ENCODE measurements at regions not wholly inside any gene's neighbourhood (a gene's known extent, or its start where the extent isn't known, plus 50 kb on each side); places are given as distances from the start of the nearest gene placed in this dataset.
"Not testable (repeated sequence)": the region's sequence is repeated elsewhere in the genome, so short reads cannot be mapped to it uniquely, and the experiment has no call there.

DNA sequence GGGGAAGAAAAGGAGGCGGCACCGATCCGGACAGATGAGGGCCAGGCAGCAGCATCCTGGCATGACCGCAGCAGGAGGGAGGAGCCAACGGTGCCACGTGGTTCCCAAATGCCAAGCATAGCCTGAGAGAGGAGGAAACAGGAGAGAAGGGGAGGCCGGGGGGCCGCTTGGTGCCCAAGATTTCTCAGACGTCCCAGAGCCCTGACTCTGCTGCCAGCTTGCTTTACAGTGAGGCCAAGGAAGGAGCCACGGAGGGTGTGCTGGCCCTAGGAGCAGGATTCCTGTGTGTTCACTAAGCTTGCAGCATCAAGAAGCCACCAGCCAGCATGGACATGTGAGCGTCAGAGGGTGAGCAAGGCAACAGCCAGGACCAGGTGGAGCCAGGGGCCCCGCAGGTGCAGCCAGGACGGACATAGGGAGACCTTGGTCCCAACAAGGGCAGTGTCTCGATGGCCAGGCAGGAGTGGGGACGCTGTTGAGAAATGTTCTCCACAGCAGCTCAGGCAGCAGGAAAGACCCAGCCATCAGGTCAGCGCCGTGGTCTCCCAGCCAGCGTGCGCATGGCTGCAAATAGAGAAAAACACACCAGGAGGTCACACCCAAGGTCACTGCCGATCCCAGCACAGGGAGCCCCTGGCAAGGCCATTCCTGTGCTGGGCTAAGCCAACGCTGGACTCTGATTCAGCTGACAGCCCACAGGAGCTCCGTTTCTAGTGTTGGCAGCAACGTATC is 143.7 kb downstream of the DLL1 start:
- no peaks in the 10 kb centered on the region for H4K20me1 ChIP-seq
- H3K4me3 ChIP-seq = peak overlapping the region in 6 of 10 experiments; percentile 3 to 39 (median 20); a peak in 7 of 20 replicates
- peaks cover 0 to 14% (median 2%) of the 10 kb centered on the region in 11 experiments; a peak in 6 of 22 replicates for H3K27me3 ChIP-seq
- peak overlapping the region; percentile 28 to 70 (median 57); a peak in 18 of 22 replicates for H3K9ac ChIP-seq
- H3K36me3 ChIP-seq = peaks cover 0 to 10% (median 0%) of the 10 kb centered on the region in 11 experiments; a peak in 1 of 22 replicates
- no peak for TF ChIP-seq Cebpa-rat (IDR thresholded peaks at IDR 0.05)
- peak overlapping the region in 9 of 11 experiments; percentile 51 to 74 (median 67); a peak in 18 of 22 replicates for H3K27ac ChIP-seq
- H3K9me3 ChIP-seq (replicated peaks in 1 of 11) = peaks cover 25 to 39% (median 29%) of the 10 kb centered on the region in 11 experiments
- peaks cover 54 to 79% (median 61%) of the 10 kb centered on the region in 10 experiments for H3K4me1 ChIP-seq
- H3K4me2 ChIP-seq = peak overlapping the region; percentile 67 to 92 (median 81)

DNA sequence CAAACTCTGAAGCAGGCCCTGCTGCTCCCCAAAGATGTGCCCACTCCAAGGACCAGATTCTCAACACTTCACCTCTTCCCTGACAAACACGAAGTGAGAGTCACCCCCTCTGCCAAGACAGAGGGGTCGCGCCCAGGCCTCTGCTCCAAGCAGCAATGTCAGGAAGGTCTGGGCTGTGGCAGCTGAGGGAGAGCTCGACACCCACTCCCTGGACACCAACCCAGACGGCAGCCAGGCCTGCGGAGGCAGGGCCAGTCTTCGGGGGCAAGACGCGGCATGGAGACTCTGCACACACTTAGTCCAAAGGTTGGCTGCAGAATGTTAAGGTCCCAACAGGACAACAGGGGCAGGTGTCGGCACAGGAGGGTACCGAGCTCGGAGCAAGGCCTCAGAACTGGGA is 144.2 kb downstream of the DLL1 start:
- no peaks in the 10 kb centered on the region for H4K20me1 ChIP-seq
- H3K4me2 ChIP-seq = peak overlapping the region; percentile 67 to 92 (median 81)
- no peak for TF ChIP-seq Cebpa-rat (IDR thresholded peaks at IDR 0.05)
- H3K4me3 ChIP-seq = no peak overlapping the region
- H3K4me1 ChIP-seq = peaks cover 48 to 73% (median 55%) of the 10 kb centered on the region in 10 experiments
- peak overlapping the region in 2 of 11 experiments; percentile 59 to 74; a peak in 3 of 22 replicates for H3K27ac ChIP-seq
- peak overlapping the region in 2 of 11 experiments; percentile 29 to 57; a peak in 4 of 22 replicates for H3K9ac ChIP-seq
- peaks cover 0 to 13% (median 0%) of the 10 kb centered on the region in 11 experiments; a peak in 6 of 22 replicates for H3K27me3 ChIP-seq
- H3K36me3 ChIP-seq = peaks cover 0 to 10% (median under 1%) of the 10 kb centered on the region in 11 experiments; a peak in 4 of 22 replicates
- H3K9me3 ChIP-seq (replicated peaks in 1 of 11) = peaks cover 30 to 44% (median 34%) of the 10 kb centered on the region in 11 experiments

GRCh38 chr6:170146131-170146530 is 144.7 kb downstream of the DLL1 start:
- H4K20me1 ChIP-seq, H3K9ac ChIP-seq, H3K4me3 ChIP-seq: not testable (repeated sequence)
- H3K4me2 ChIP-seq = peak overlapping the region in 9 of 11 experiments; percentile 67 to 92 (median 81); a peak in 14 of 22 replicates
- peaks cover 35 to 50% (median 40%) of the 10 kb centered on the region in 11 experiments for H3K9me3 ChIP-seq (replicated peaks in 1 of 11)
- peaks cover 0 to 15% (median 4%) of the 10 kb centered on the region in 11 experiments; a peak in 7 of 22 replicates for H3K36me3 ChIP-seq
- H3K4me1 ChIP-seq = peaks cover 43 to 68% (median 50%) of the 10 kb centered on the region in 10 experiments
- peaks cover 0 to 10% (median 0%) of the 10 kb centered on the region in 11 experiments; a peak in 4 of 22 replicates for H3K27me3 ChIP-seq
- peak overlapping the region in 1 of 11 experiments; percentile 59; a peak in 2 of 22 replicates for H3K27ac ChIP-seq

DNA sequence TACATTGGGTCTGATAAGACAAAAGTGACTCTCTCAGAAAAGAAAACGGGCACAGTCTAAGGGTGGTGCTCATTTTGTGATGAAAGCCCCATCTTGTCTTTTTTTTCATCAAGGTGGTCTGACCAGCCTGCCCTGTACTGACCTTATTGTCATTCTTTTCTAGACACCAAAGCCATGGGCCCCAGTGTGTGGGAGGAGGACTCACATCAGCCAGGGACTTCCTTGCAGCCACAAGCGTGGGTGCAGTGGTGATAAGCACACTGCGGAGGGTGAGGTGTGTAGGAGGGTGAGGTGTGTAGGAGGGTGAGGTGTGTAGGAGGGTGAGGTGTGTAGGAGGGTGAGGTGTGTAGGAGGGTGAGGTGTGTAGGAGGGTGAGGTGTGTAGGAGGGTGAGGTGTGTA is 145.2 kb downstream of the DLL1 start:
- Histone ChIP-seq H3K27me3 (peaks cover 0 to 10% (median 0%) of the 10 kb centered on the region in 11 experiments; a peak in 4 of 22 replicates), H3K36me3 (peaks cover 0 to 19% (median 4%) of the 10 kb centered on the region in 11 experiments; a peak in 10 of 22 replicates), H3K9me3 (replicated peaks in 1 of 11) (peaks cover 39 to 54% (median 43%) of the 10 kb centered on the region in 11 experiments), H3K4me2 (peak overlapping the region in 3 of 11 experiments; percentile 3 to 29 (median 13); a peak in 4 of 22 replicates), H3K4me1 (peaks cover 39 to 64% (median 47%) of the 10 kb centered on the region in 10 experiments)
- not testable (repeated sequence) for H3K4me3 ChIP-seq, H3K27ac ChIP-seq, H4K20me1 ChIP-seq, H3K9ac ChIP-seq

DNA sequence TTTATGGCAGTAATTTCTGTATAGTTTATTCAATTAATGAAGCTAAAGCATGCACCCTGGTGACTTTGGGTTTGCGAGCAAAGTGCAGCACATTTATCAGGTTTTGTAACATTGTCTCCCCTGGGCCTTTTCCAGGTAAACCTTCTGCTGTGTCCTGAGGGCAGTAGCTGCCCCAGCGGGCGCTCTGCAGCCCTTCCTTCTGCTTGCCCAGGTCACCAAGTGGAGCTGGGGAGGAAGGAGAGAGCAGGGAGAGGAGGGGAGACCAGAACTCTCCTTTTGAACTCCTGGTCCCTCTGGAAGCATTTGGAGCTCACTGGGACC is 145.6 kb downstream of the DLL1 start:
- Histone ChIP-seq H3K9ac (no peak overlapping the region), H3K27me3 (peaks cover 0 to 10% (median 0%) of the 10 kb centered on the region in 11 experiments; a peak in 3 of 22 replicates), H3K4me3 (no peak overlapping the region), H4K20me1 (no peaks in the 10 kb centered on the region), H3K4me1 (peaks cover 38 to 59% (median 43%) of the 10 kb centered on the region in 10 experiments), H3K36me3 (peaks cover 0 to 24% (median 8%) of the 10 kb centered on the region in 11 experiments; a peak in 12 of 22 replicates), H3K4me2 (peak overlapping the region in 3 of 11 experiments; percentile 3 to 29 (median 13); a peak in 1 of 22 replicates), H3K9me3 (replicated peaks in 1 of 11) (peaks cover 44 to 58% (median 47%) of the 10 kb centered on the region in 11 experiments), H3K27ac (no peak overlapping the region)
- no peak for TF ChIP-seq Cebpa-rat (IDR thresholded peaks at IDR 0.05)

GRCh38 chr6:170144571-170145271 is 146.2 kb downstream of the DLL1 start:
- peaks cover 35 to 59% (median 37%) of the 10 kb centered on the region in 10 experiments for H3K4me1 ChIP-seq
- H3K27ac ChIP-seq = peak overlapping the region in 3 of 11 experiments; percentile 1 to 24 (median 5); a peak in 3 of 22 replicates
- no peak overlapping the region for H3K4me3 ChIP-seq
- H3K9me3 ChIP-seq (replicated peaks in 1 of 11) = peaks cover 48 to 63% (median 53%) of the 10 kb centered on the region in 11 experiments
- H4K20me1 ChIP-seq = no peaks in the 10 kb centered on the region
- peak overlapping the region in 3 of 11 experiments; percentile 1 to 44 (median 15); a peak in 4 of 22 replicates for H3K4me2 ChIP-seq
- TF ChIP-seq Cebpa-rat (IDR thresholded peaks at IDR 0.05) = no peak
- H3K9ac ChIP-seq = no peak overlapping the region
- peaks cover 0 to 29% (median 11%) of the 10 kb centered on the region in 11 experiments; a peak in 15 of 22 replicates for H3K36me3 ChIP-seq
- H3K27me3 ChIP-seq = peaks cover 0 to 10% (median 0%) of the 10 kb centered on the region in 11 experiments; a peak in 3 of 22 replicates

GRCh38 chr6:170143401-170144150 is 147.3 kb downstream of the DLL1 start:
- peaks cover 0 to 39% (median 21%) of the 10 kb centered on the region in 11 experiments; a peak in 16 of 22 replicates for H3K36me3 ChIP-seq
- peak overlapping the region in 2 of 11 experiments; percentile 15 to 44; a peak in 4 of 22 replicates for H3K4me2 ChIP-seq
- H3K27ac ChIP-seq = no peak overlapping the region; a peak in 1 of 22 replicates
- H3K4me3 ChIP-seq = peak overlapping the region in 1 of 10 experiments; percentile 17; a peak in 4 of 20 replicates
- no peak for TF ChIP-seq Cebpa-rat (IDR thresholded peaks at IDR 0.05)
- H3K27me3 ChIP-seq = peaks cover 0 to 10% (median 0%) of the 10 kb centered on the region in 11 experiments; a peak in 3 of 22 replicates
- no peaks in the 10 kb centered on the region for H4K20me1 ChIP-seq
- H3K4me1 ChIP-seq = peaks cover 24 to 56% (median 27%) of the 10 kb centered on the region in 10 experiments
- no peak overlapping the region for H3K9ac ChIP-seq
- H3K9me3 ChIP-seq (replicated peaks in 1 of 11) = peaks cover 59 to 74% (median 64%) of the 10 kb centered on the region in 11 experiments

DNA sequence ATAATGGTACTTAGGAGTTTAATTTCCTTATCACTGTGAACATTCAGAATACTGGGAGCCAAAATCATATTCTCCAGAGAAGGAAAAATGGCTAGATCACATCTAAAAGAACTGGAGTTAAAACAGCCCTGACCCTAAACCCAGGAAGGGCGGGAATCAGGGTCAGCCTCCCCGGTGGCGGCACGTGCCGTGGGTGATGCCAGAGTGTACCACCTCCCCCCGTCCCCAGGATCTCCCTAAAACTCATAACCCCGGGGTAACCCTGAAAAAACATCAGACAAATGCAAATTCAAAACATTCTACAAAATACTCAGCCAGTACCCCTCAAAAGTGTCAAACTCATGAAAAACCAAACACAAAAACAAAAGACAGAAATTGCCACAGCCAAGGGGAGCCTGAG is 148.3 kb downstream of the DLL1 start:
- H3K27ac ChIP-seq = no peak overlapping the region
- no peaks in the 10 kb centered on the region for H4K20me1 ChIP-seq
- H3K9me3 ChIP-seq (replicated peaks in 1 of 11) = peaks cover 62 to 80% (median 69%) of the 10 kb centered on the region in 11 experiments
- no peak overlapping the region for H3K4me2 ChIP-seq
- peaks cover 0 to 41% (median 21%) of the 10 kb centered on the region in 11 experiments; a peak in 16 of 22 replicates for H3K36me3 ChIP-seq
- H3K27me3 ChIP-seq = peaks cover 0 to 6% (median 0%) of the 10 kb centered on the region in 11 experiments; a peak in 3 of 22 replicates
- no peak for TF ChIP-seq Cebpa-rat (IDR thresholded peaks at IDR 0.05)
- H3K4me1 ChIP-seq = peaks cover 23 to 56% (median 27%) of the 10 kb centered on the region in 10 experiments
- H3K9ac ChIP-seq = no peak overlapping the region
- no peak overlapping the region for H3K4me3 ChIP-seq

GRCh38 chr6:170141061-170141460 is 149.8 kb downstream of the DLL1 start:
- not testable (repeated sequence) for H3K4me3 ChIP-seq, H3K9ac ChIP-seq, H3K4me2 ChIP-seq, H3K27ac ChIP-seq, H4K20me1 ChIP-seq, H3K27me3 ChIP-seq
- H3K36me3 ChIP-seq = peaks cover 0 to 41% (median 21%) of the 10 kb centered on the region in 11 experiments; a peak in 16 of 22 replicates
- peaks cover 74 to 93% (median 81%) of the 10 kb centered on the region in 11 experiments for H3K9me3 ChIP-seq (replicated peaks in 1 of 11)
- H3K4me1 ChIP-seq = peaks cover 24 to 56% (median 27%) of the 10 kb centered on the region in 10 experiments
